Eye (tissue), 1 donor: ENCODE measurements at regions not wholly inside any gene's neighbourhood (a gene's known extent, or its start where the extent isn't known, plus 50 kb on each side); places are given as distances from the start of the nearest gene placed in this dataset.
"Not testable (repeated sequence)": the region's sequence is repeated elsewhere in the genome, so short reads cannot be mapped to it uniquely, and the experiment has no call there.

Experiments used
- DNase-seq: peaks from one replicate; pipeline ENCODE4 v3.0.0-alpha.2; 2015

GRCh38 chr1:60847855-60848582 is 234.3 kb upstream of the NFIA start:
- no peak for DNase-seq

- DNase-seq: no peak
These were observed 235.0 kb upstream of the NFIA start for GRCh38 chr1:60847391-60847790.

- DNase-seq: not testable (repeated sequence)
These were observed 236.7 kb upstream of the NFIA start for GRCh38 chr1:60845659-60846058.

GRCh38 chr1:60842304-60842703 is 240.1 kb upstream of the NFIA start:
- DNase-seq: no peak

- no peak for DNase-seq
These were observed 241.0 kb upstream of the NFIA start for GRCh38 chr1:60841116-60842046.

GRCh38 chr1:60840476-60840875 is 241.9 kb upstream of the NFIA start:
- not testable (repeated sequence) for DNase-seq

- DNase-seq: no peak
These were observed 246.7 kb upstream of the NFIA start for GRCh38 chr1:60835649-60836048.

GRCh38 chr1:60833173-60833572 is 249.2 kb upstream of the NFIA start:
- no peak for DNase-seq

- DNase-seq: no peak
These were observed 250.0 kb upstream of the NFIA start for GRCh38 chr1:60832367-60832766.

- DNase-seq: no peak
These were observed 250.6 kb upstream of the NFIA start for GRCh38 chr1:60831780-60832179.

GRCh38 chr1:60828944-60829343 is 253.4 kb upstream of the NFIA start:
- no peak for DNase-seq

GRCh38 chr1:60826320-60827094 is 255.9 kb upstream of the NFIA start:
- DNase-seq: no peak

GRCh38 chr1:60825593-60825992 is 256.8 kb upstream of the NFIA start:
- no peak for DNase-seq

GRCh38 chr1:60823151-60823550 is 259.2 kb upstream of the NFIA start:
- no peak for DNase-seq

GRCh38 chr1:60822252-60822651 is 260.1 kb upstream of the NFIA start:
- no peak for DNase-seq

- no peak for DNase-seq
These were observed 261.2 kb upstream of the NFIA start for GRCh38 chr1:60821156-60821555.

GRCh38 chr1:60818969-60819701 is 263.2 kb upstream of the NFIA start:
- DNase-seq: no peak

GRCh38 chr1:60813071-60813470 is 269.3 kb upstream of the NFIA start:
- DNase-seq: peak; percentile 11

- DNase-seq: peak; percentile 70
These were observed 273.0 kb upstream of the NFIA start for GRCh38 chr1:60809204-60809980.

GRCh38 chr1:60808676-60809075 is 273.7 kb upstream of the NFIA start:
- no peak for DNase-seq

GRCh38 chr1:60802884-60803283 is 279.5 kb upstream of the NFIA start:
- no peak for DNase-seq

GRCh38 chr1:60797351-60797750 is 285.0 kb upstream of the NFIA start:
- no peak for DNase-seq
